Type B pancreatic cell (in vitro differentiated cells): ENCODE measurements at regions not wholly inside any gene's neighbourhood (a gene's known extent, or its start where the extent isn't known, plus 50 kb on each side); places are given as distances from the start of the nearest gene placed in this dataset.

Source experiments
- DNase-seq: peaks from one replicate; pipeline ENCODE4 v3.0.0; 2021; ENCODE audit warnings: mixed read lengths; ENCODE audit not compliant: unreplicated experiment; ENCODE audit errors: extremely low spot score
- H3K27ac Mint-ChIP-seq: 2 replicates; pipeline ENCODE4 v1.8.0; 2021; ENCODE audit warnings: mild to moderate bottlenecking, mixed read lengths
- H3K27me3 Mint-ChIP-seq: 2 replicates; pipeline ENCODE4 v1.8.0; 2021; ENCODE audit warnings: mixed read lengths
- H3K36me3 Mint-ChIP-seq: 2 replicates; pipeline ENCODE4 v1.8.0; 2021; ENCODE audit warnings: mixed read lengths
- H3K4me1 Mint-ChIP-seq: one replicate; pipeline ENCODE4 v1.8.0; 2021; ENCODE audit warnings: mixed read lengths; ENCODE audit not compliant: unreplicated experiment
- H3K4me3 Mint-ChIP-seq: 2 replicates; pipeline ENCODE4 v1.8.0; 2021; ENCODE audit warnings: mild to moderate bottlenecking, mixed read lengths
- H3K9me3 Mint-ChIP-seq: 2 replicates; pipeline ENCODE4 v1.8.0; 2021; ENCODE audit warnings: mixed read lengths
- CTCF ChIP-seq: fragments of 200-600 bp; sonication (generic); conservative IDR thresholded peaks from 2 replicates; pipeline ENCODE4 v1.5.0; 2021; ENCODE audit warnings: antibody characterized with exemption, mild to moderate bottlenecking

DNA sequence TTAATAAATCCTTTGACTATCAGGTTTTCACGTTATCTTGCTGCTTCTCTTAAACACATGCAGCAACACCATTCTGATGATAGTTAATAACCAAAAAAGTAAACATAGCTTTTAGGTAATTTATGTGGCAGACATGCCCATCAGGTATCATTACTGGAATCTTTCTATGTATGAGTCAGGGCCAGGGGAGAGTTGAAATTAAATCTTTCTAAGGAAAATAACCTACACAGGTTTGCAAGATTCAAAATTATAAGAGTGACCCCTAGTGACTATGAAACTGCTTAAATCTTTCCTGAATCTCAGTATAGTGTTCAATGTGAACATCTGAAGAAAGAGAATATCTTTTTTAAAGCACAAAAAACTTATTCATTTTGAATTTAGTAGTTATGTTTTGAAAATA lies 666.6 kb downstream of the CDH11 start:
- Mint-ChIP-seq H3K27ac (no peak overlapping the region), H3K27me3 (no peaks in the 10 kb centered on the region), H3K9me3 (peaks cover 4% of the 10 kb centered on the region), H3K4me3 (no peak overlapping the region), H3K4me1 (no peaks in the 10 kb centered on the region), H3K36me3 (no peaks in the 10 kb centered on the region)
- no peak for TF ChIP-seq CTCF
- no peak for DNase-seq

GRCh38 chr16:64453646-64454045 lies 668.2 kb downstream of the CDH11 start:
- H3K27me3 Mint-ChIP-seq, result no peaks in the 10 kb centered on the region
- no peak overlapping the region for H3K4me3 Mint-ChIP-seq
- H3K36me3 Mint-ChIP-seq, result no peaks in the 10 kb centered on the region
- H3K9me3 Mint-ChIP-seq, result peaks cover 4% of the 10 kb centered on the region
- no peaks in the 10 kb centered on the region for H3K4me1 Mint-ChIP-seq
- no peak for DNase-seq
- no peak overlapping the region for H3K27ac Mint-ChIP-seq
- no peak for TF ChIP-seq CTCF

GRCh38 chr16:64452446-64452845 lies 669.4 kb downstream of the CDH11 start:
- Mint-ChIP-seq H3K27me3 (no peaks in the 10 kb centered on the region), H3K9me3 (peaks cover 4% of the 10 kb centered on the region), H3K27ac (no peak overlapping the region), H3K4me3 (no peak overlapping the region), H3K36me3 (no peaks in the 10 kb centered on the region), H3K4me1 (no peaks in the 10 kb centered on the region)
- TF ChIP-seq CTCF, result no peak
- DNase-seq, result no peak

GRCh38 chr16:64450177-64450576 lies 671.7 kb downstream of the CDH11 start:
- H3K4me1 Mint-ChIP-seq, result no peaks in the 10 kb centered on the region
- no peak overlapping the region for H3K27ac Mint-ChIP-seq
- no peak for TF ChIP-seq CTCF
- DNase-seq, result no peak
- H3K4me3 Mint-ChIP-seq, result no peak overlapping the region
- no peaks in the 10 kb centered on the region for H3K36me3 Mint-ChIP-seq
- H3K27me3 Mint-ChIP-seq, result no peaks in the 10 kb centered on the region
- H3K9me3 Mint-ChIP-seq, result peaks cover 4% of the 10 kb centered on the region

DNA sequence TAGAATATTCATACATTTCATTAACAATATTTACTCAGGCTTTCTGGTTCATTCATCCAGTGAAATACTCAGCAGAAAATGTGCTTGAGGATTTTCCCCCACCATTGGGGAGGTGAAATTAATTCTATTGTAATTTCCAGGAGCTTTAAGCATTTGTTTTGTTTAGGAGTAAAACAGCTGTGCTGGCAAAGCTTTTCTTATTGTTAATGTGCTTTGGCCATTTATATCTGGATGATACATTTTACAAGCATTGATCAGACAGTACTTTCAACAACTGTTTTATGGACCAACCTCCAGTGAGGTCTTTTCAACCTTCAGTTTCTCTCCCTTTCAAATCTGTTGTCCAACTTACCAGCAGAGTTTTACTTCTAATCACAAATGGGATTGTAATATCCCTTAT lies 672.4 kb downstream of the CDH11 start:
- H3K4me3 Mint-ChIP-seq, result no peak overlapping the region
- no peak for DNase-seq
- no peak for TF ChIP-seq CTCF
- H3K27me3 Mint-ChIP-seq, result no peaks in the 10 kb centered on the region
- H3K27ac Mint-ChIP-seq, result no peak overlapping the region
- H3K9me3 Mint-ChIP-seq, result peaks cover 4% of the 10 kb centered on the region
- no peaks in the 10 kb centered on the region for H3K36me3 Mint-ChIP-seq
- no peaks in the 10 kb centered on the region for H3K4me1 Mint-ChIP-seq

DNA sequence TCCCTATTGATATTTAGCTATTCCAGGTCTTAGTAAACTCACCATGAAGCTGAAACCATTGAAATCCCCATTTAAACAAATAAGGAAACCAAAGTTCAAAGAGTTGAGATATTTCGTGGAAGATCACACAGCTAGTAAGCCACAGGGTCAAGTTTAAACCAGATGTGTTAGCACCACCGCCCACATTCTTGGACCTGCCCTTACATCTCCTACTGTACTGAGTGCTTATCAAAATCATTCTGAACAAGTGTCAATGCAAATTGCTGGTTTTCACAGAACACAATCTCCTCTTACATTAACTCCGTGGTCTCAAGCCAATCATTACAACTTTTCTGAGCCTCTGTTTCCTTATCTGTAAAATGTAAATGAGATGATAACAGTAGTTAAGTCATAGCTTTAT lies 676.2 kb downstream of the CDH11 start:
- no peaks in the 10 kb centered on the region for H3K4me1 Mint-ChIP-seq
- no peak for TF ChIP-seq CTCF
- no peak for DNase-seq
- peaks cover 2% of the 10 kb centered on the region for H3K9me3 Mint-ChIP-seq
- H3K27ac Mint-ChIP-seq, result no peak overlapping the region
- no peak overlapping the region for H3K4me3 Mint-ChIP-seq
- H3K36me3 Mint-ChIP-seq, result no peaks in the 10 kb centered on the region
- H3K27me3 Mint-ChIP-seq, result no peaks in the 10 kb centered on the region
